ENCODE measurements at regions not wholly inside any gene's neighbourhood (a gene's known extent, or its start where the extent isn't known, plus 50 kb on each side); places are given as distances from the start of the nearest gene placed in this dataset.
"Not testable (repeated sequence)": the region's sequence is repeated elsewhere in the genome, so short reads cannot be mapped to it uniquely, and the experiment has no call there.

DNA sequence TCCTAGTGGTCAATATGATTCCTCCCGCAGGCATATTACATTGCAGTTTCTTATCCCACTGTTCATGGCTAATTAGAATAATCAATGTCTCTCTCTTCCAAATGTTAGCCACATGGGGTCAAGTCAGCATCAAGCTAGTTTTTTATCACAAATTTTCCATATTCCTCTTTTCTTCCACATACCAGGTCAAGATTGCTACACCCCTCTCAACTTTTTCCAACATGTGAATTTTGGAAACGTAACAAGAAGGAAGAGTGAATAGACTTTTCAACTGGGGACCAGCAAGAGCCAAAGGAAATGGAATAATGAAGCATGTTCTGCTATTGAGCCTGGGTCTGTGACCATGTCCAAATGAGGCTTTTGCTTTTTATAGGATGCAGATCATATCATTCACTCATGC, 65.1 kb downstream of the SOD2 start:
- TF ChIP-seq, protein P1, sequence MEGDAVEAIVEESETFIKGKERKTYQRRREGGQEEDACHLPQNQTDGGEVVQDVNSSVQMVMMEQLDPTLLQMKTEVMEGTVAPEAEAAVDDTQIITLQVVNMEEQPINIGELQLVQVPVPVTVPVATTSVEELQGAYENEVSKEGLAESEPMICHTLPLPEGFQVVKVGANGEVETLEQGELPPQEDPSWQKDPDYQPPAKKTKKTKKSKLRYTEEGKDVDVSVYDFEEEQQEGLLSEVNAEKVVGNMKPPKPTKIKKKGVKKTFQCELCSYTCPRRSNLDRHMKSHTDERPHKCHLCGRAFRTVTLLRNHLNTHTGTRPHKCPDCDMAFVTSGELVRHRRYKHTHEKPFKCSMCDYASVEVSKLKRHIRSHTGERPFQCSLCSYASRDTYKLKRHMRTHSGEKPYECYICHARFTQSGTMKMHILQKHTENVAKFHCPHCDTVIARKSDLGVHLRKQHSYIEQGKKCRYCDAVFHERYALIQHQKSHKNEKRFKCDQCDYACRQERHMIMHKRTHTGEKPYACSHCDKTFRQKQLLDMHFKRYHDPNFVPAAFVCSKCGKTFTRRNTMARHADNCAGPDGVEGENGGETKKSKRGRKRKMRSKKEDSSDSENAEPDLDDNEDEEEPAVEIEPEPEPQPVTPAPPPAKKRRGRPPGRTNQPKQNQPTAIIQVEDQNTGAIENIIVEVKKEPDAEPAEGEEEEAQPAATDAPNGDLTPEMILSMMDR (IDR thresholded peaks at IDR 0.05; ENCODE audit: insufficient read depth, missing control alignments) = no peak
- no peak for DNase-seq (ENCODE audit: insufficient read length, low spot score)
- no peak for FAIRE-seq

DNA sequence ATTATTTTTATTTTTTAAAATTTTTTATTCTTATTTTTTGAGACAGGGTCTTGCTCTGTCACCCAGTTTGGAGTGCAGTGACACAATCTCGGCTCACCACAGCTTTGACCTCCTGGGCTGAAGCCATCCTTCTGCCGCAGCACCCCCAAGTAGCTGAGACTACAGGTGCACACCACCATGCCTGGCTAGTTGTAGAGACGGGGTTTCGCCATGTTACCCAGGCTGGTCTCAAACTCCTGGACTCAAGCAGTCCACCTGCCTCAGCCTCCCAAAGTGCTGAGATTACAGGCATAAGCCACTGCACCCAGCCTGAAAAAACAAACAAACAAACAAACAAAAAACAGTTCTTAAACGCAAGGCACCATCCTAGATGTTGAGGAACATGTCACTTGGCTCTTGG, 66.5 kb downstream of the SOD2 start:
- DNase-seq (ENCODE audit: insufficient read length, low spot score); FAIRE-seq: not testable (repeated sequence)

DNA sequence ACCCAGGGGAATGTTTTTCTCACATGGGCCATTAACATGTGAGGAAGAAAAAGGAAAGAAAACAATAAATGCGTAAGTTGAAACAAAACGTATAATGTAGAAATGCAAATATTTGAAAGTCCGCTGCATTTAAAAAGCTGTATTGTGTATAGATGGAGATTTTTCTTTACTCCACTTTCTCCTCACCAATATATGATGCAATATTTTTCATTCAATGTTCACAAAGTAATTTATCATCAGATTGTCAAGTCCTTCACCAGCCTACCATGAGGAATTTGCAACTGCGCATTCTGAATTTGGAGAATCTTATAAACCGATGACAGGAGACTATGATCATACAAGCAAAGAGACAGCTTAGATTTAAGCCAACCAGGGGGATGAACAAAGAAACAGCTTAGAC, 69.9 kb downstream of the SOD2 start:
- TF ChIP-seq, protein P1 (IDR thresholded peaks at IDR 0.05; ENCODE audit: insufficient read depth, missing control alignments) = no peak
- FAIRE-seq = no peak
- no peak for DNase-seq (ENCODE audit: insufficient read length, low spot score)

DNA sequence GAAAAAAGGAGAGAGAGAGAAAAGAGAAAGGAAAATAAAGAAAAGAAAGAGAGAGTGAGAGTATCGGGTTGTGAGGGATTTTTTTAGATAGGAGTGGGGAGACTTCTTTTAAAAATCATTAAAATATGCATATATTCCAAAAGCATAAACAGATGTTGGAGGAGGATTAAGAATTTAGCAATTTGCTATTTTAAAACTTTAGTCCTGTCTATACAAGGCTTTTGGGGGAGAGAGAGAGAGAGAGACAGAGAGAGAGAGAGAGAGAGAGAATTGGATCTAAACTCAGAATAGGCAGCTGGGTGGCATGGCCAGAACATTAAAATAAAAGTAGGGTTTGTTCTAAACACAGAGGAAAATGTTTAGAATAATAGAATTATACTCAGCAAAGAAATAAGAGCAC, 72.1 kb downstream of the SOD2 start:
- FAIRE-seq = no peak
- TF ChIP-seq, protein P1 (IDR thresholded peaks at IDR 0.05; ENCODE audit: insufficient read depth, missing control alignments) = no peak
- DNase-seq (ENCODE audit: insufficient read length, low spot score) = no peak

DNA sequence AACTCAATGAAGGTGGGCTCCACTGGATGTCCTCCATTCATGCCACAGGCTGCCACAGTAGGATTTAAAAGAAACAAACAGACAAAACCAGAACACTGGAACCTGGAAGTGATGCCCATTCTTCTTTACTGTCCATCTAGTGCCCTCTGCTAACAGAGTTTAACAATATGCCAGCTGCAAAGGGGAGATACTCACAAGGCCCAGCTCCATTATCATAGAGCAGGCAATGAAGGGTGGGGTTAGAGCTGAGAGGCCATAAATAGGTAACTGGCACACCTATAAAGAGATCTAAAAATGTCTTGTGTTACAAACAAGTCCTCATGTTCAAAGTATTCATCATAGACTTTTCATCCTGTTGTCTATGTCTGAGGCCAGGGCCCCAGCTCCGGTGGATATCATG, 75.6 kb downstream of the SOD2 start:
- no peak for DNase-seq (ENCODE audit: insufficient read length, low spot score)
- TF ChIP-seq, protein P1 (IDR thresholded peaks at IDR 0.05; ENCODE audit: insufficient read depth, missing control alignments) = no peak
- no peak for FAIRE-seq

DNA sequence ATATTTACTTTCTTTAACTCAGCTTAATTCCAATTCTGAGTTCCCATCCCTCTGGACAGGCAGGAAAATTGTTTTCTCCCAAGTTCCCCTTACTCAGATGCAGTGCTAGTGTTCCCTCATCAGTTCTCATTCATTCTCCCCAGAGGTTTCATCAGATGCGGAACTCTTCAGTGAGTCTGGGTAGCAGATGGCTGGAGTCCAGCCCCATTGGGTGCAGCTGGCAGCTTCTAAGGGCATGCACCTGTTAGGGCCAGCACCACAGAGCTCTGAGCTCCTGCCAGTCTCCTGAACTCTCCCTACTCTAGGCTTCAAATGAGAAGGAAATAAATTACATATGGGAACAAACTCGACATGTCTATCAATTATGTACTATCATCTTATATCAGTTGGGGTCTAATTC, 76.6 kb downstream of the SOD2 start:
- FAIRE-seq (no peak), DNase-seq (ENCODE audit: insufficient read length, low spot score) (no peak)
- TF ChIP-seq, protein P1 (IDR thresholded peaks at IDR 0.05; ENCODE audit: insufficient read depth, missing control alignments) = no peak

DNA sequence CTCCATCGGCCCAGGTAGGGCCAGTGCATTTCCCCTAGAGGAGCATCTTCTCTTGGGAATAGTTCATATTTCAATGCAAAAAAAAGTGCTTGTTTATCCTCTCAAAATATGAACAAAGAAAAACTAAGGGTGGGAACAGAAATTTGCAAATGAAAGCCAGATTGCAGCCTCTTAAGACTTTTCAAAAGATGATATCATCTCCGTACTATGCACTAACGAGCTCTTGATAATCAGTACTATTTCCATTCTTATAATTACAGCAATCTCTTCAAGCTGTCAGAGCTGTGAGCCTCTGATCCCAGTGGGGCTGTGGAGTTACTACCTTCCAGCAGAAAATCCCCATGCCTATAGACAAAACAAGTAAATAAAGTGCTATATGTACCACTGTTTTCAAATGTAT, 77.1 kb downstream of the SOD2 start:
- TF ChIP-seq, protein P1 (IDR thresholded peaks at IDR 0.05; ENCODE audit: insufficient read depth, missing control alignments) = no peak
- DNase-seq (ENCODE audit: insufficient read length, low spot score) = no peak
- FAIRE-seq = no peak

DNA sequence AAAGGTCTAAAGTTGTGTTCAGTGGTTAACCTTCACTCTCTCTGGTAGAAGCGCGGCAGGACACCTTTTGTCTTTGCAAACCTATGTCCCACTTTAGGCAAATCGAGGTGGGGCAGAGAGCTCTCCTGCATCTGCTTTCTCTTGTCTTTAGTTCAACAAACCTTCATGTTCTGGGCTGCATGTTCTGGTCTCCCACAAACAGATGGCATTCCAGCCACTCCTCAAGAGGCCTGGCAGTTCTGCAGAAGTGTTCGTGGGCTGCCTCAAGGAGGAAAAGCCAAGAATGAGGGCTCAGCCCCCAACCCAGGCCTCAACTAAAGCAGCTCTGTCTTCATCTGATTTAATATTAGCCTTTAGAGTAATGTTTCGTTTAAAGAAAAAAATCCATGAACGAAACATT, 82.2 kb downstream of the SOD2 start:
- FAIRE-seq (no peak), DNase-seq (ENCODE audit: insufficient read length, low spot score) (no peak)
- TF ChIP-seq, protein P1 (IDR thresholded peaks at IDR 0.05; ENCODE audit: insufficient read depth, missing control alignments) = no peak
